ENCODE measurements at regions not wholly inside any gene's neighbourhood (a gene's known extent, or its start where the extent isn't known, plus 50 kb on each side); places are given as distances from the start of the nearest gene placed in this dataset.

DNA sequence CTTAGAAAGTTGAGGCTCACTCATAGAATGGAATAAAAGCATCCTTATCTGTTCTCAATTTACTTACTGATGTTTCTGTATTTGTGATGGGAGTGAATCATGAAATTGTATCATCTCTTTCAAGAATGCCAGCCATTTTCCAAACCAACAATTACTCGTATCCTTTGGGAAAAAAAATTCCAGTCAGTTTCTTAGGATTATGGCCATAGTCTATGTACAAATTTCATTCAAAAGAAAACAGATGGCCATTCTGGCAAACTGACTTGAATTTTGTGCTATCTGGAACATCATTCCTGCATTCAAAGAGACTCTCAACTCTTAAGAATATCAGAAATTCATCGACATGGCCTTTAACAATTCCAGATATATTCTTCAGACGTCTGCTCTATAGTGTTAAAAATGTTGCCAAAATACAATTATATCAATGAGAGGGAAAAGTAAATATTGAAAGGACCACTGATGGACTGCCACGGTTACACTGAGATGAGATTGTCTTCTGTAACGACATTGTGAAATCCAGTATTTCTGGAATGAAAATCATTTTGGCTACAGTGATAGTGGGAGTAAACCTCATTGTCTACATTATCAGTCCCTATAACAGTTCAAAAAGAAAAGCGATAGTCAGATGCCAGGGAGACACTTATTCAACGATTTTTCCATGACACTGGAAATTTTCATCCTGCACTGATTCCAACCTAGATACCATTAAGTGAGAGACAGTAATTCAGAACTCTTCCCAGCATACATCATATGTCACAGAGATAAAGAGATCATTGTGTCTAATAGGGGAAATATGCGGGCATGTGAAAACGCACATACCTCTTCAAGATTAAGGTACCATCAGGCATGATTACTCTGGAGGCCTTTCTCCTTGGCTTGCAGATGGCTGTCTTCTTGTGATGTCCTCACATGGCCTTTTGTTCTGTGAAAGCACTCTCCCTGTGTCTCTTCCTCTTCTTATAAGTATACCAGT, 953.8 kb upstream of the ALCAM start:
- TF ChIP-seq EZH2 (IDR thresholded peaks at IDR 0.05; ENCODE audit: low read length): no peak
- TF ChIP-seq, protein P1, sequence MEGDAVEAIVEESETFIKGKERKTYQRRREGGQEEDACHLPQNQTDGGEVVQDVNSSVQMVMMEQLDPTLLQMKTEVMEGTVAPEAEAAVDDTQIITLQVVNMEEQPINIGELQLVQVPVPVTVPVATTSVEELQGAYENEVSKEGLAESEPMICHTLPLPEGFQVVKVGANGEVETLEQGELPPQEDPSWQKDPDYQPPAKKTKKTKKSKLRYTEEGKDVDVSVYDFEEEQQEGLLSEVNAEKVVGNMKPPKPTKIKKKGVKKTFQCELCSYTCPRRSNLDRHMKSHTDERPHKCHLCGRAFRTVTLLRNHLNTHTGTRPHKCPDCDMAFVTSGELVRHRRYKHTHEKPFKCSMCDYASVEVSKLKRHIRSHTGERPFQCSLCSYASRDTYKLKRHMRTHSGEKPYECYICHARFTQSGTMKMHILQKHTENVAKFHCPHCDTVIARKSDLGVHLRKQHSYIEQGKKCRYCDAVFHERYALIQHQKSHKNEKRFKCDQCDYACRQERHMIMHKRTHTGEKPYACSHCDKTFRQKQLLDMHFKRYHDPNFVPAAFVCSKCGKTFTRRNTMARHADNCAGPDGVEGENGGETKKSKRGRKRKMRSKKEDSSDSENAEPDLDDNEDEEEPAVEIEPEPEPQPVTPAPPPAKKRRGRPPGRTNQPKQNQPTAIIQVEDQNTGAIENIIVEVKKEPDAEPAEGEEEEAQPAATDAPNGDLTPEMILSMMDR (optimal IDR thresholded peaks at IDR 0.05 in 1 of 3, IDR thresholded peaks at IDR 0.05 in 1 of 3, conservative IDR thresholded peaks at IDR 0.05 in 1 of 3; ENCODE audit: extremely low read depth in 1 of 3, insufficient read depth in 2 of 3, low read length in 3 of 3): no peak
